GM21526 (cell line): ENCODE measurements at regions not wholly inside any gene's neighbourhood (a gene's known extent, or its start where the extent isn't known, plus 50 kb on each side); places are given as distances from the start of the nearest gene placed in this dataset.

Source experiments
- ATAC-seq: cut with Tn5 transposase; IDR thresholded peaks from one replicate; pipeline ENCODE4 v1.9.1; 2021; ENCODE audit warnings: moderate library complexity; ENCODE audit not compliant: unreplicated experiment, low FRiP score

- no peak for ATAC-seq
Measured at GRCh38 chrX:82070948-82071347, 869.0 kb downstream of the SH3BGRL start.

GRCh38 chrX:82081027-82081426 lies 879.1 kb downstream of the SH3BGRL start:
- no peak for ATAC-seq

GRCh38 chrX:82087699-82088098 lies 885.8 kb downstream of the SH3BGRL start:
- ATAC-seq = no peak

- no peak for ATAC-seq
Measured at GRCh38 chrX:82092307-82092706, 890.4 kb downstream of the SH3BGRL start.

GRCh38 chrX:82125103-82125502 lies 923.2 kb downstream of the SH3BGRL start:
- no peak for ATAC-seq

GRCh38 chrX:82127228-82128123 lies 925.6 kb downstream of the SH3BGRL start:
- ATAC-seq = peak; percentile 95

- ATAC-seq = no peak
Measured at GRCh38 chrX:82134378-82134777, 932.5 kb downstream of the SH3BGRL start.

- no peak for ATAC-seq
Measured at GRCh38 chrX:82141942-82142341, 940.0 kb downstream of the SH3BGRL start.

- no peak for ATAC-seq
Measured at GRCh38 chrX:82161195-82161594, 959.3 kb downstream of the SH3BGRL start.

- ATAC-seq = no peak
Measured at GRCh38 chrX:82163701-82164100, 961.8 kb downstream of the SH3BGRL start.

GRCh38 chrX:82196866-82197265 lies 995.0 kb downstream of the SH3BGRL start:
- ATAC-seq = no peak

- no peak for ATAC-seq
Measured at GRCh38 chrX:82208975-82209374, 1007.1 kb downstream of the SH3BGRL start.

- peak; percentile 96 for ATAC-seq
Measured at GRCh38 chrX:82218361-82218760, 1016.5 kb downstream of the SH3BGRL start.

- ATAC-seq = no peak
Measured at GRCh38 chrX:82219129-82219528, 1017.2 kb downstream of the SH3BGRL start.

- ATAC-seq = no peak
Measured at GRCh38 chrX:82224961-82225360, 1023.1 kb downstream of the SH3BGRL start.

- ATAC-seq = no peak
Measured at GRCh38 chrX:82230013-82230412, 1028.1 kb downstream of the SH3BGRL start.

GRCh38 chrX:82232679-82233078 lies 1030.8 kb downstream of the SH3BGRL start:
- ATAC-seq = no peak

- ATAC-seq = no peak
Measured at GRCh38 chrX:82237328-82237727, 1035.4 kb downstream of the SH3BGRL start.
